ENCODE measurements at regions not wholly inside any gene's neighbourhood (a gene's known extent, or its start where the extent isn't known, plus 50 kb on each side); places are given as distances from the start of the nearest gene placed in this dataset.

DNA sequence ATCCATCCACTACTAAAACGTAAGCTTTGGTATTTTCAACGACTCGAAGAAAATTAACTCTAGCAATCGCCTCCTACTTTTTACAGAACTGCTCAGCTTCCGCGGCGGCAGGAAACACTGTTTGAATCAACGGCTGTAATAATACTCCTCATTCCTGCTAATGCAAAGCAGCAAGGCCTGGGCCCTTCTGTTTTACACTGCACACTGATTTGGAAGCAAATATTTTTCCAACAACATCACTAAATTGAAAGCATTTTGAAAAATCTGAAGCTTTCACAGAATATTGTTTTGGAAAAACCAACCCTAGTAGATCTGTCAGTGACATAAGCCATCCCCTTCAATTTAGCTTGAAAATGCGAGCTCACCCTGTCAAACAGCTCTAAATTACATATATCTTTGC, 261.2 kb downstream of the TXNL1 start:
- DNase-seq (ENCODE audit: low read depth in 2 of 2), result no peak
- Histone ChIP-seq H3K4me2 (ENCODE audit: extremely low read depth, insufficient read depth, low read length) (peak overlapping the region; percentile 76), H3K79me2 (ENCODE audit: control insufficient read depth, insufficient read depth, low read length) (no peaks in the 10 kb centered on the region), H3K36me3 (ENCODE audit: control insufficient read depth, insufficient read depth, low read length) (no peaks in the 10 kb centered on the region), H3K27ac (ENCODE audit: insufficient read depth, low read length) (no peak overlapping the region), H3K4me1 (ENCODE audit: control insufficient read depth, extremely low read depth, insufficient read depth, low read length) (peaks cover 2% of the 10 kb centered on the region), H3K9ac (ENCODE audit: insufficient read depth, low read length) (no peak overlapping the region), H3K27me3 (ENCODE audit: control insufficient read depth, insufficient read depth, low read length) (no peaks in the 10 kb centered on the region), H2AFZ (ENCODE audit: low read length) (peak overlapping the region; percentile 88), H3K9me3 (ENCODE audit: control insufficient read depth, insufficient read depth, low read depth, low read length) (no peaks in the 10 kb centered on the region), H4K20me1 (ENCODE audit: control insufficient read depth, extremely low read depth, insufficient read depth, low read length) (no peaks in the 10 kb centered on the region), H3K4me3 (replicated peaks in 1 of 4; ENCODE audit: control extremely low read depth in 1 of 4, insufficient read depth in 1 of 4, low read depth in 3 of 4, low read length in 4 of 4) (peak overlapping the region in 2 of 4 experiments; percentile 1 to 8)
- no peak for TF ChIP-seq EZH2 (IDR thresholded peaks at IDR 0.05; ENCODE audit: low read length, missing control alignments)
- TF ChIP-seq, protein P1, sequence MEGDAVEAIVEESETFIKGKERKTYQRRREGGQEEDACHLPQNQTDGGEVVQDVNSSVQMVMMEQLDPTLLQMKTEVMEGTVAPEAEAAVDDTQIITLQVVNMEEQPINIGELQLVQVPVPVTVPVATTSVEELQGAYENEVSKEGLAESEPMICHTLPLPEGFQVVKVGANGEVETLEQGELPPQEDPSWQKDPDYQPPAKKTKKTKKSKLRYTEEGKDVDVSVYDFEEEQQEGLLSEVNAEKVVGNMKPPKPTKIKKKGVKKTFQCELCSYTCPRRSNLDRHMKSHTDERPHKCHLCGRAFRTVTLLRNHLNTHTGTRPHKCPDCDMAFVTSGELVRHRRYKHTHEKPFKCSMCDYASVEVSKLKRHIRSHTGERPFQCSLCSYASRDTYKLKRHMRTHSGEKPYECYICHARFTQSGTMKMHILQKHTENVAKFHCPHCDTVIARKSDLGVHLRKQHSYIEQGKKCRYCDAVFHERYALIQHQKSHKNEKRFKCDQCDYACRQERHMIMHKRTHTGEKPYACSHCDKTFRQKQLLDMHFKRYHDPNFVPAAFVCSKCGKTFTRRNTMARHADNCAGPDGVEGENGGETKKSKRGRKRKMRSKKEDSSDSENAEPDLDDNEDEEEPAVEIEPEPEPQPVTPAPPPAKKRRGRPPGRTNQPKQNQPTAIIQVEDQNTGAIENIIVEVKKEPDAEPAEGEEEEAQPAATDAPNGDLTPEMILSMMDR (conservative IDR thresholded peaks at IDR 0.05 in 1 of 2, IDR thresholded peaks at IDR 0.05 in 1 of 2; ENCODE audit: low read depth in 1 of 2, low read length in 2 of 2), result no peak

DNA sequence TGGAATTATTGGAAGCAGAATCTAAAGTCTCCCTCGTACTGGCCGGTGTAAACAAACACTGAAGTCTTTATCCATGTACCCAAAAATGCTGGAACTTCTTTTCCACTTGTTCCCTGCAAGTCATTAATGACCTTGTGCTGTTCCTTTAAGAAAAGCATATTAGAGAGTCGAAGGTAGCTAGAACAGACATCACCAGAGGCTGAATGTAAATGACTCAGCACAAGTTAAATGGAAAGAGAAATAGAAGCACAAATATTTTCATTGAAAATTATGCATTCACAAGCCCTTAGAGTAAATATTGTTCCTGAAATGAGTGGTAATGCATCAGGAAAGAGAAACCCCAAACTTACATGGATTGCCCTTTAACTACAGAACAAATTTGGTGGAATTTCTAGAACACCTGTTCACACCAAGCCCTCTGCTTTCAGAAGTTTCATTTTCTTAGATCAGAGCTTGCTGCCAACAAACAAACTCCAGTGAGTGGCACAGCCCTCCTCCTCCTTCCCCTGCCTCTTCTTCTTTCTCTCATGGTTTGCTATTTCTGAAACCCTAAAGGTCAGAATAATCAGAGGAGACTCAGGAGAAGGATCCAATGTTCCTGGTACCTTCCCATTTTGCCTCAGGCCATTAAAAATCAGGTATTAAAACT, 264.3 kb downstream of the TXNL1 start:
- Histone ChIP-seq H3K27ac (ENCODE audit: insufficient read depth, low read length) (no peak overlapping the region), H3K27me3 (ENCODE audit: control insufficient read depth, insufficient read depth, low read length) (no peaks in the 10 kb centered on the region), H3K4me2 (ENCODE audit: extremely low read depth, insufficient read depth, low read length) (peak overlapping the region; percentile 61), H3K9me3 (ENCODE audit: control insufficient read depth, insufficient read depth, low read depth, low read length) (no peaks in the 10 kb centered on the region), H3K4me3 (replicated peaks in 1 of 4; ENCODE audit: control extremely low read depth in 1 of 4, insufficient read depth in 1 of 4, low read depth in 3 of 4, low read length in 4 of 4) (no peak overlapping the region), H3K79me2 (ENCODE audit: control insufficient read depth, insufficient read depth, low read length) (no peaks in the 10 kb centered on the region), H3K4me1 (ENCODE audit: control insufficient read depth, extremely low read depth, insufficient read depth, low read length) (peaks cover 2% of the 10 kb centered on the region), H2AFZ (ENCODE audit: low read length) (peak overlapping the region; percentile 36), H3K9ac (ENCODE audit: insufficient read depth, low read length) (no peak overlapping the region), H3K36me3 (ENCODE audit: control insufficient read depth, insufficient read depth, low read length) (no peaks in the 10 kb centered on the region), H4K20me1 (ENCODE audit: control insufficient read depth, extremely low read depth, insufficient read depth, low read length) (no peaks in the 10 kb centered on the region)
- DNase-seq (ENCODE audit: low read depth in 2 of 2), result peak; percentile 26 to 34
- TF ChIP-seq EZH2 (IDR thresholded peaks at IDR 0.05; ENCODE audit: low read length, missing control alignments), result no peak
- TF ChIP-seq, protein P1 (conservative IDR thresholded peaks at IDR 0.05 in 1 of 2, IDR thresholded peaks at IDR 0.05 in 1 of 2; ENCODE audit: low read depth in 1 of 2, low read length in 2 of 2), result no peak

DNA sequence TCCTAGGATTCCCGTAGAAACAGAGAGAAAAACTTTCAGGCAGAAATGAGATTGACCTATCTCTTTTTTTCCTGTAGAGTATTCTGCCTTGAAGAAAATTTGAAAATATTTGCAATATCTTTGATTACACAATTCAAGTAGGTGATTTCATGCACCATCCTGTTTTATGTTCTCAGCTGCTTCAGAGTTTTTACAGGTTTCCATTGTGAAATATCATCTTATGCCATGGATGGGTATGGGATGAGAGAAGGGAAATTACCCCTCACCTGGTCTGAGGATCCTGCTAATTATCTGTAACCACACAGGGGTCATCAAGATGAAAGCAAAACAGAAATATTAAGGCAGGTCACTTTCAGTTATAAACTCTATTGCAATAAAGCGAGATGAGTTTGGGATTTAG, 264.8 kb downstream of the TXNL1 start:
- Histone ChIP-seq H3K4me1 (ENCODE audit: control insufficient read depth, extremely low read depth, insufficient read depth, low read length) (peaks cover 2% of the 10 kb centered on the region), H2AFZ (ENCODE audit: low read length) (no peak overlapping the region), H3K27me3 (ENCODE audit: control insufficient read depth, insufficient read depth, low read length) (no peaks in the 10 kb centered on the region), H3K79me2 (ENCODE audit: control insufficient read depth, insufficient read depth, low read length) (no peaks in the 10 kb centered on the region), H3K36me3 (ENCODE audit: control insufficient read depth, insufficient read depth, low read length) (no peaks in the 10 kb centered on the region), H3K27ac (ENCODE audit: insufficient read depth, low read length) (no peak overlapping the region), H3K4me3 (replicated peaks in 1 of 4; ENCODE audit: control extremely low read depth in 1 of 4, insufficient read depth in 1 of 4, low read depth in 3 of 4, low read length in 4 of 4) (no peak overlapping the region), H3K9me3 (ENCODE audit: control insufficient read depth, insufficient read depth, low read depth, low read length) (no peaks in the 10 kb centered on the region), H3K9ac (ENCODE audit: insufficient read depth, low read length) (no peak overlapping the region), H3K4me2 (ENCODE audit: extremely low read depth, insufficient read depth, low read length) (no peak overlapping the region), H4K20me1 (ENCODE audit: control insufficient read depth, extremely low read depth, insufficient read depth, low read length) (no peaks in the 10 kb centered on the region)
- DNase-seq (ENCODE audit: low read depth in 2 of 2), result no peak
- no peak for TF ChIP-seq EZH2 (IDR thresholded peaks at IDR 0.05; ENCODE audit: low read length, missing control alignments)
- TF ChIP-seq, protein P1 (conservative IDR thresholded peaks at IDR 0.05 in 1 of 2, IDR thresholded peaks at IDR 0.05 in 1 of 2; ENCODE audit: low read depth in 1 of 2, low read length in 2 of 2), result no peak

Data from fibroblast of lung (primary cell).